WTC11 (cell line): ENCODE measurements at regions not wholly inside any gene's neighbourhood (a gene's known extent, or its start where the extent isn't known, plus 50 kb on each side); places are given as distances from the start of the nearest gene placed in this dataset.

Experiments used
- CREM ChIP-seq: sonication (generic); formaldehyde crosslinking; IDR thresholded peaks from 2 replicates; pipeline ENCODE4 v1.8.1; 2022; ENCODE audit warnings: mild to moderate bottlenecking, missing genetic modification reagents, moderate library complexity
- ETV6 ChIP-seq: sonication (generic); formaldehyde crosslinking; IDR thresholded peaks from 2 replicates; pipeline ENCODE4 v1.8.1; 2022; ENCODE audit warnings: mild to moderate bottlenecking, missing genetic modification reagents
- KAT7 ChIP-seq: sonication (generic); formaldehyde crosslinking; IDR thresholded peaks from 2 replicates; pipeline ENCODE4 v1.8.1; 2023; ENCODE audit warnings: missing genetic modification reagents, mild to moderate bottlenecking, borderline replicate concordance
- NFYB ChIP-seq: sonication (generic); formaldehyde crosslinking; conservative IDR thresholded peaks from 2 replicates; pipeline ENCODE4 v1.8.0; 2022; ENCODE audit warnings: low read depth, missing genetic modification reagents
- RORB ChIP-seq: fragments of 250-450 bp; sonication (Bioruptor Pico); IDR thresholded peaks from 2 replicates; pipeline ENCODE4 v1.9.0; 2021; ENCODE audit warnings: mild to moderate bottlenecking
- SMAD3 ChIP-seq: sonication (generic); formaldehyde crosslinking; IDR thresholded peaks from 2 replicates; pipeline ENCODE4 v1.8.0; 2022; ENCODE audit warnings: missing genetic modification reagents, mild to moderate bottlenecking, borderline replicate concordance
- USF2 ChIP-seq: sonication (generic); formaldehyde crosslinking; IDR thresholded peaks from 2 replicates; pipeline ENCODE4 v1.8.1; 2023; ENCODE audit warnings: mild to moderate bottlenecking, missing genetic modification reagents, moderate library complexity
- ZSCAN18 ChIP-seq: fragments of 250-450 bp; sonication (Bioruptor Pico); IDR thresholded peaks from 2 replicates; pipeline ENCODE4 v2.1.2; 2022; ENCODE audit warnings: mild to moderate bottlenecking, moderate library complexity
- TF ChIP-seq, protein P1 (sequence below): fragments of 200-600 bp; IDR thresholded peaks from 2 replicates; pipeline ENCODE4 v1.8.0; 2022; ENCODE audit warnings: antibody characterized with exemption
- TF ChIP-seq, protein P2 (sequence below): sonication (generic); formaldehyde crosslinking; IDR thresholded peaks from 2 replicates; pipeline ENCODE4 v1.8.0; 2022; ENCODE audit warnings: mild to moderate bottlenecking, missing genetic modification reagents
- TF ChIP-seq, protein P3 (sequence below): sonication (generic); formaldehyde crosslinking; conservative IDR thresholded peaks from 2 replicates; pipeline ENCODE4 v1.8.1; 2022; ENCODE audit warnings: mild to moderate bottlenecking, missing genetic modification reagents

GRCh38 chr2:145289946-145290345 lies 770.0 kb upstream of the ZEB2 start:
- TF ChIP-seq, protein P1, sequence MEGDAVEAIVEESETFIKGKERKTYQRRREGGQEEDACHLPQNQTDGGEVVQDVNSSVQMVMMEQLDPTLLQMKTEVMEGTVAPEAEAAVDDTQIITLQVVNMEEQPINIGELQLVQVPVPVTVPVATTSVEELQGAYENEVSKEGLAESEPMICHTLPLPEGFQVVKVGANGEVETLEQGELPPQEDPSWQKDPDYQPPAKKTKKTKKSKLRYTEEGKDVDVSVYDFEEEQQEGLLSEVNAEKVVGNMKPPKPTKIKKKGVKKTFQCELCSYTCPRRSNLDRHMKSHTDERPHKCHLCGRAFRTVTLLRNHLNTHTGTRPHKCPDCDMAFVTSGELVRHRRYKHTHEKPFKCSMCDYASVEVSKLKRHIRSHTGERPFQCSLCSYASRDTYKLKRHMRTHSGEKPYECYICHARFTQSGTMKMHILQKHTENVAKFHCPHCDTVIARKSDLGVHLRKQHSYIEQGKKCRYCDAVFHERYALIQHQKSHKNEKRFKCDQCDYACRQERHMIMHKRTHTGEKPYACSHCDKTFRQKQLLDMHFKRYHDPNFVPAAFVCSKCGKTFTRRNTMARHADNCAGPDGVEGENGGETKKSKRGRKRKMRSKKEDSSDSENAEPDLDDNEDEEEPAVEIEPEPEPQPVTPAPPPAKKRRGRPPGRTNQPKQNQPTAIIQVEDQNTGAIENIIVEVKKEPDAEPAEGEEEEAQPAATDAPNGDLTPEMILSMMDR: no peak
- TF ChIP-seq, protein P2, sequence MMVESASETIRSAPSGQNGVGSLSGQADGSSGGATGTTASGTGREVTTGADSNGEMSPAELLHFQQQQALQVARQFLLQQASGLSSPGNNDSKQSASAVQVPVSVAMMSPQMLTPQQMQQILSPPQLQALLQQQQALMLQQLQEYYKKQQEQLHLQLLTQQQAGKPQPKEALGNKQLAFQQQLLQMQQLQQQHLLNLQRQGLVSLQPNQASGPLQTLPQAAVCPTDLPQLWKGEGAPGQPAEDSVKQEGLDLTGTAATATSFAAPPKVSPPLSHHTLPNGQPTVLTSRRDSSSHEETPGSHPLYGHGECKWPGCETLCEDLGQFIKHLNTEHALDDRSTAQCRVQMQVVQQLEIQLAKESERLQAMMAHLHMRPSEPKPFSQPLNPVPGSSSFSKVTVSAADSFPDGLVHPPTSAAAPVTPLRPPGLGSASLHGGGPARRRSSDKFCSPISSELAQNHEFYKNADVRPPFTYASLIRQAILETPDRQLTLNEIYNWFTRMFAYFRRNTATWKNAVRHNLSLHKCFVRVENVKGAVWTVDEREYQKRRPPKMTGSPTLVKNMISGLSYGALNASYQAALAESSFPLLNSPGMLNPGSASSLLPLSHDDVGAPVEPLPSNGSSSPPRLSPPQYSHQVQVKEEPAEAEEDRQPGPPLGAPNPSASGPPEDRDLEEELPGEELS (CRISPR knock-in tag): no peak
- TF ChIP-seq RORB (CRISPR knock-in tag) (no peak), NFYB (CRISPR knock-in tag) (no peak), USF2 (CRISPR knock-in tag) (no peak), SMAD3 (CRISPR knock-in tag) (no peak), CREM (CRISPR knock-in tag) (no peak), ZSCAN18 (CRISPR knock-in tag) (no peak), KAT7 (CRISPR knock-in tag) (no peak), ETV6 (CRISPR knock-in tag) (no peak)
- TF ChIP-seq, protein P3, sequence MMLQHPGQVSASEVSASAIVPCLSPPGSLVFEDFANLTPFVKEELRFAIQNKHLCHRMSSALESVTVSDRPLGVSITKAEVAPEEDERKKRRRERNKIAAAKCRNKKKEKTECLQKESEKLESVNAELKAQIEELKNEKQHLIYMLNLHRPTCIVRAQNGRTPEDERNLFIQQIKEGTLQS (CRISPR knock-in tag): no peak
